H1 (cell line): ENCODE measurements at regions not wholly inside any gene's neighbourhood (a gene's known extent, or its start where the extent isn't known, plus 50 kb on each side); places are given as distances from the start of the nearest gene placed in this dataset.

Experiments
- CTCF ChIA-PET: fragments of 300-600 bp; sonication (Branson Sonifier 250); formaldehyde crosslinking; loops from one replicate; lab custom pipeline; 2021; ENCODE audit not compliant: partially characterized antibody; lab: Charles Lee
- POLR2A ChIA-PET: fragments of 300-600 bp; sonication (Branson Sonifier 250); formaldehyde crosslinking; loops from one replicate; lab custom pipeline; 2021; ENCODE audit warnings: inconsistent platforms; ENCODE audit not compliant: partially characterized antibody; lab: Charles Lee
- DNase-seq, 2 experiments: peaks; one replicate each; pipeline versions ENCODE4 v3.0.0 to v3.0.0-alpha.2; 2010 to 2022; ENCODE audit warnings: low spot score in 2 of 2, low read depth in 1 of 2, mixed read lengths in 1 of 2
- FAIRE-seq: peaks from 2 replicates; lab custom pipeline; 2011; peaks lifted over from hg19 to GRCh38; lab: Jason Lieb, UNC
- H2AFZ ChIP-seq: 2 replicates; pipeline ENCODE4 v1.8.1; 2012; ENCODE audit warnings: low read length, inconsistent platforms
- H2AK5ac ChIP-seq: 2 replicates; pipeline ENCODE4 v1.6.1; 2013; ENCODE audit warnings: low read depth, low read length
- H2BK120ac ChIP-seq: replicated peaks from 2 replicates; pipeline ENCODE3; 2013; ENCODE audit warnings: low read depth, low read length, inconsistent platforms
- H2BK12ac ChIP-seq: 2 replicates; pipeline ENCODE4 v1.6.1; 2013; ENCODE audit warnings: low read depth, low read length
- H2BK15ac ChIP-seq: 2 replicates; pipeline ENCODE4 v1.6.1; 2013; ENCODE audit warnings: low read length
- H2BK20ac ChIP-seq: 2 replicates; pipeline ENCODE4 v1.6.1; 2013; ENCODE audit warnings: low read length
- H2BK5ac ChIP-seq: 2 replicates; pipeline ENCODE4 v1.6.1; 2013; ENCODE audit warnings: low read depth, low read length
- H3K14ac ChIP-seq: 2 replicates; pipeline ENCODE4 v1.6.1; 2013; ENCODE audit warnings: inconsistent platforms; ENCODE audit not compliant: insufficient read length
- H3K18ac ChIP-seq: 2 replicates; pipeline ENCODE4 v1.6.1; 2013; ENCODE audit warnings: low read length; ENCODE audit errors: extremely low read depth
- H3K23ac ChIP-seq: 2 replicates; pipeline ENCODE4 v1.6.1; 2013; ENCODE audit warnings: inconsistent platforms; ENCODE audit not compliant: insufficient read length
- H3K23me2 ChIP-seq: 2 replicates; pipeline ENCODE4 v1.6.1; 2013; ENCODE audit warnings: low read depth, low read length
- H3K27ac ChIP-seq: 2 replicates; pipeline ENCODE4 v1.6.1; 2011; ENCODE audit warnings: low read depth, low read length, inconsistent platforms
- H3K27me3 ChIP-seq, 4 experiments: replicated peaks in 1 of 4; 1 replicate in 1 of 4; 2 replicates in 3 of 4; pipeline versions ENCODE4 v1.6.1 to v1.8.1; 2011 to 2013; ENCODE audit warnings: low read length in 3 of 4, mild to moderate bottlenecking in 3 of 4, inconsistent platforms in 2 of 4, mixed read lengths in 2 of 4, moderate library complexity in 1 of 4; ENCODE audit not compliant: control insufficient read depth in 3 of 4, insufficient read depth in 3 of 4; ENCODE audit errors: extremely low read depth in 1 of 4
- H3K36me3 ChIP-seq, 4 experiments: 2 replicates each; pipeline versions ENCODE4 v1.6.1 to v1.8.1; 2011 to 2013; ENCODE audit warnings: mild to moderate bottlenecking in 4 of 4, low read length in 3 of 4, moderate library complexity in 2 of 4, control low read depth in 1 of 4, inconsistent platforms in 1 of 4; ENCODE audit not compliant: insufficient read depth in 4 of 4, control insufficient read depth in 2 of 4
- H3K4ac ChIP-seq: replicated peaks from 2 replicates; pipeline ENCODE3; 2013; ENCODE audit warnings: low read length, low read depth, mixed read lengths, inconsistent platforms; ENCODE audit not compliant: insufficient read length
- H3K4me1 ChIP-seq, 4 experiments: replicated peaks in 1 of 4; 1 replicate in 1 of 4; 2 replicates in 3 of 4; pipeline versions ENCODE4 v1.6.1 to v1.8.1; 2011 to 2013; ENCODE audit warnings: low read length in 3 of 4, inconsistent platforms in 2 of 4, mixed read lengths in 1 of 4; ENCODE audit not compliant: insufficient read depth in 4 of 4, control insufficient read depth in 3 of 4
- H3K4me2 ChIP-seq, 2 experiments: 2 replicates each; pipeline versions ENCODE4 v1.6.1 to v1.8.1; 2011 to 2013; ENCODE audit warnings: low read depth in 2 of 2, low read length in 2 of 2, control low read depth in 1 of 2, inconsistent platforms in 1 of 2, mild to moderate bottlenecking in 1 of 2; ENCODE audit not compliant: insufficient read depth in 1 of 2
- H3K4me3 ChIP-seq, 4 experiments: fragments of 200-600, 300-600 bp in 1 of 4; sonication (generic), shearing (Covaris generic), sonication (Bioruptor Twin) in 1 of 4; 2 replicates each; pipeline versions ENCODE4 v1.5.1 to v1.8.1; 2011 to 2016; ENCODE audit warnings: low read length in 4 of 4, low read depth in 3 of 4, control low read depth in 2 of 4, inconsistent platforms in 2 of 4, mild to moderate bottlenecking in 2 of 4, mixed read lengths in 1 of 4, moderate library complexity in 1 of 4; ENCODE audit not compliant: insufficient read depth in 2 of 4; ENCODE audit errors: extremely low read depth in 1 of 4
- H3K56ac ChIP-seq: replicated peaks from 2 replicates; pipeline ENCODE3; 2013; ENCODE audit warnings: low read depth, mild to moderate bottlenecking, mixed read lengths, low read length, inconsistent platforms; ENCODE audit not compliant: insufficient read length
- H3K79me1 ChIP-seq: 2 replicates; pipeline ENCODE4 v1.6.1; 2013; ENCODE audit warnings: low read depth, low read length, control low read depth
- H3K79me2 ChIP-seq, 2 experiments: 2 replicates each; pipeline versions ENCODE4 v1.6.1 to v1.8.1; 2012 to 2013; ENCODE audit warnings: low read length in 2 of 2, mild to moderate bottlenecking in 2 of 2, inconsistent platforms in 1 of 2; ENCODE audit not compliant: insufficient read depth in 2 of 2, control insufficient read depth in 1 of 2
- H3K9ac ChIP-seq, 4 experiments: replicated peaks in 1 of 4; 1 replicate in 1 of 4; 2 replicates in 3 of 4; pipeline versions ENCODE4 v1.6.1 to v1.8.1; 2011 to 2013; ENCODE audit warnings: low read depth in 3 of 4, low read length in 3 of 4, control low read depth in 2 of 4, mild to moderate bottlenecking in 2 of 4, moderate library complexity in 2 of 4, inconsistent platforms in 1 of 4; ENCODE audit errors: extremely low read depth in 1 of 4
- H3K9me3 ChIP-seq, 2 experiments: 2 replicates each; pipeline versions ENCODE4 v1.6.1 to v1.8.1; 2012 to 2013; ENCODE audit warnings: mild to moderate bottlenecking in 2 of 2, moderate library complexity in 2 of 2, control low read depth in 1 of 2, inconsistent platforms in 1 of 2, low read depth in 1 of 2, low read length in 1 of 2, mixed read lengths in 1 of 2; ENCODE audit not compliant: insufficient read depth in 2 of 2
- H4K20me1 ChIP-seq, 2 experiments: replicated peaks in 1 of 2; 2 replicates each; pipeline versions ENCODE3 to v1.8.1; 2011 to 2013; ENCODE audit warnings: inconsistent platforms in 2 of 2, low read length in 2 of 2, mild to moderate bottlenecking in 1 of 2; ENCODE audit not compliant: insufficient read depth in 2 of 2, control insufficient read depth in 1 of 2
- H4K5ac ChIP-seq: 2 replicates; pipeline ENCODE4 v1.6.1; 2013; ENCODE audit warnings: low read length, low read depth, mixed read lengths, inconsistent platforms; ENCODE audit not compliant: insufficient read length
- H4K8ac ChIP-seq: 2 replicates; pipeline ENCODE4 v1.8.0; 2013; ENCODE audit warnings: mild to moderate bottlenecking, moderate library complexity, low read length, inconsistent platforms; ENCODE audit not compliant: insufficient read depth; ENCODE audit errors: extremely low read depth
- H4K91ac ChIP-seq: replicated peaks from 2 replicates; pipeline ENCODE3; 2013; ENCODE audit warnings: low read length, mixed read lengths, inconsistent platforms; ENCODE audit not compliant: insufficient read length
- ATF3 ChIP-seq: IDR thresholded peaks from 2 replicates; pipeline ENCODE4 v1.6.1; 2011; ENCODE audit warnings: low read depth, mild to moderate bottlenecking, low read length; ENCODE audit not compliant: insufficient read depth
- CEBPB ChIP-seq: IDR thresholded peaks from 2 replicates; pipeline ENCODE4 v1.6.1; 2012; ENCODE audit warnings: low read depth, low read length
- CHD1 ChIP-seq: IDR thresholded peaks from 2 replicates; pipeline ENCODE4 v1.6.1; 2012; ENCODE audit warnings: low read depth, low read length, improper control_type of control experiment
- CTBP2 ChIP-seq: IDR thresholded peaks from 2 replicates; pipeline ENCODE4 v1.7.0; 2011; ENCODE audit warnings: borderline replicate concordance, mild to moderate bottlenecking, moderate library complexity, mixed read lengths, low read length; ENCODE audit not compliant: insufficient read depth, insufficient read length
- FOSL1 ChIP-seq: IDR thresholded peaks from 2 replicates; pipeline ENCODE4 v1.6.1; 2011; ENCODE audit warnings: mild to moderate bottlenecking, low read depth, low read length, moderate library complexity; ENCODE audit not compliant: insufficient read depth
- JUND ChIP-seq: IDR thresholded peaks from 2 replicates; pipeline ENCODE4 v1.6.1; 2011; ENCODE audit warnings: mild to moderate bottlenecking, improper control_type of control experiment, low read length
- NANOG ChIP-seq: IDR thresholded peaks from 2 replicates; pipeline ENCODE4 v1.6.1; 2011; ENCODE audit warnings: low read length, low read depth, mild to moderate bottlenecking, inconsistent platforms; ENCODE audit not compliant: insufficient read depth, poor library complexity, severe bottlenecking
- POLR2AphosphoS5 ChIP-seq: IDR thresholded peaks from 2 replicates; pipeline ENCODE4 v1.6.1; 2011; ENCODE audit warnings: low read depth, low read length
- RAD21 ChIP-seq, 2 experiments: IDR thresholded peaks in 1 of 2; conservative IDR thresholded peaks in 1 of 2; 2 replicates each; pipeline ENCODE4 v1.6.1; 2011; ENCODE audit warnings: low read depth in 2 of 2, low read length in 2 of 2, improper control_type of control experiment in 1 of 2, inconsistent platforms in 1 of 2, mild to moderate bottlenecking in 1 of 2, moderate library complexity in 1 of 2
- RFX5 ChIP-seq: IDR thresholded peaks from 2 replicates; pipeline ENCODE4 v1.6.1; 2011; ENCODE audit warnings: low read depth, low read length, improper control_type of control experiment, borderline replicate concordance
- SIX5 ChIP-seq: IDR thresholded peaks from 2 replicates; pipeline ENCODE4 v1.6.1; 2011; ENCODE audit warnings: mild to moderate bottlenecking, low read depth, low read length
- SP1 ChIP-seq: IDR thresholded peaks from 2 replicates; pipeline ENCODE4 v1.6.1; 2011; ENCODE audit warnings: low read depth, low read length
- SP4 ChIP-seq: IDR thresholded peaks from 2 replicates; pipeline ENCODE4 v1.6.1; 2012; ENCODE audit warnings: low read length, inconsistent platforms
- TBP ChIP-seq: IDR thresholded peaks from 2 replicates; pipeline ENCODE4 v1.6.1; 2011; ENCODE audit warnings: low read depth, low read length, improper control_type of control experiment
- ZNF274 ChIP-seq: IDR thresholded peaks from 2 replicates; pipeline ENCODE4 v1.7.0; 2012; ENCODE audit warnings: low read length, borderline replicate concordance; ENCODE audit errors: extremely low read depth
- WGBS, 2 experiments: shearing (Covaris generic) in 1 of 2; methylation state at CpG; one replicate each; pipeline versions ENCODE4 v1.1.6 to v1.1.7; 2013 to 2015; ENCODE audit warnings: low lambda C conversion rate in 2 of 2, mixed read lengths in 2 of 2, inconsistent platforms in 1 of 2, low coverage in 1 of 2, missing lambda C conversion rate in 1 of 2; ENCODE audit not compliant: insufficient replicate concordance in 2 of 2, insufficient coverage in 1 of 2, insufficient read length in 1 of 2; ENCODE audit errors: extremely low coverage in 1 of 2, missing lambda C conversion rate in 1 of 2; 5-methylcytosine and 5-hydroxymethylcytosine counted together

DNA sequence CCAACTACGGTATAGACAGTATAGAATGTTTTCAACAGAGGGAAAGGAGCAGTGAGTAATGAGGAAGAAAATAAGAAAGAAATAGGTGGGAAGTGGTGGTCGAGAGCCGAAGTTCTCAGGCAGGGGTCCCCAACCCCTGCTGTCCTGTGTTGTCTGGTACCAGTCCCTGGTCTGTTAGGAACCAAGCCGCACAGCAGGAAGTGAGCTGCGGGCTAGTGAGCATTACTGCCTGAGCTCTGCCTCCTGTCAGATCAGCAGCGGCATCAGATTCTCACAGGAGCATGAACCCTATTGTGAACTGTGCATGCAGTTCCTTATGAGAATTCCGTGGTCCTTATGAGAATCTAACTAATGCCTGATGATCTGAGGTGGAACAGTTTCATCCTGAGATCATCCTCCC, 107.3 kb upstream of the PTPRR start:
- Histone ChIP-seq H3K23ac (no peak overlapping the region), H3K18ac (no peak overlapping the region), H2BK12ac (no peak overlapping the region), H3K36me3 (no peaks in the 10 kb centered on the region), H3K9ac (no peak overlapping the region), H2AK5ac (no peak overlapping the region), H3K79me1 (no peaks in the 10 kb centered on the region), H3K9me3 (no peaks in the 10 kb centered on the region), H3K23me2 (no peaks in the 10 kb centered on the region), H3K14ac (no peak overlapping the region), H4K91ac (no peak overlapping the region), H2BK120ac (no peak overlapping the region), H2BK20ac (no peak overlapping the region), H3K4ac (no peak overlapping the region), H3K27ac (no peak overlapping the region), H2AFZ (no peak overlapping the region), H3K4me1 (peaks cover 0 to 3% (median 0%) of the 10 kb centered on the region in 4 experiments; a peak in 1 of 7 replicates), H3K56ac (no peak overlapping the region), H2BK5ac (no peak overlapping the region), H2BK15ac (no peak overlapping the region), H3K27me3 (no peaks in the 10 kb centered on the region), H3K4me2 (no peak overlapping the region), H4K20me1 (no peaks in the 10 kb centered on the region), H4K5ac (no peak overlapping the region), H3K4me3 (no peak overlapping the region), H3K79me2 (no peaks in the 10 kb centered on the region), H4K8ac (no peak overlapping the region)
- CTCF ChIA-PET: no interaction called here
- POLR2A ChIA-PET: no interaction called here
- no peak for FAIRE-seq
- 79% methylated on average over 5 of the region's 7 CpGs; no CpG with 5 or more reads in 1 of the 2 experiments for WGBS, 2 experiments
- no peak for DNase-seq
- TF ChIP-seq RAD21 (IDR thresholded peaks at IDR 0.05 in 1 of 2, conservative IDR thresholded peaks at IDR 0.05 in 1 of 2; ENCODE audit: low read depth in 2 of 2, low read length in 2 of 2): no peak
- no peak for TF ChIP-seq TBP
- TF ChIP-seq ATF3: no peak
- no peak for TF ChIP-seq NANOG
- no peak for TF ChIP-seq CEBPB
- TF ChIP-seq SP4: no peak
- no peak for TF ChIP-seq SP1
- TF ChIP-seq RFX5: no peak
- no peak for TF ChIP-seq POLR2AphosphoS5
- no peak for TF ChIP-seq CTBP2
- no peak for TF ChIP-seq JUND
- no peak for TF ChIP-seq CHD1
- TF ChIP-seq SIX5: no peak
- TF ChIP-seq FOSL1: no peak
- no peak for TF ChIP-seq ZNF274
